SK-N-SH treated with all-trans-retinoic acid at 6 μM for 48 hours (cell line): ENCODE measurements at regions not wholly inside any gene's neighbourhood (a gene's known extent, or its start where the extent isn't known, plus 50 kb on each side); places are given as distances from the start of the nearest gene placed in this dataset.

ENCODE experiments used
- CREB5 ChIP-seq: fragments of 250-450 bp; sonication (Bioruptor Pico); IDR thresholded peaks from 2 replicates; pipeline ENCODE4 v1.5.1; 2020; ENCODE audit warnings: low read depth, mild to moderate bottlenecking, moderate library complexity
- CSDC2 ChIP-seq: fragments of 250-450 bp; sonication (Bioruptor Pico); IDR thresholded peaks from 2 replicates; pipeline ENCODE4 v1.5.0; 2020; ENCODE audit warnings: mild to moderate bottlenecking, moderate library complexity
- TCF4 ChIP-seq: fragments of 250-450 bp; sonication (Bioruptor Pico); IDR thresholded peaks from 2 replicates; pipeline ENCODE4 v1.8.0; 2021; ENCODE audit warnings: mild to moderate bottlenecking, moderate library complexity, borderline replicate concordance
- ZC3H10 ChIP-seq: fragments of 250-450 bp; sonication (Bioruptor Pico); IDR thresholded peaks from 2 replicates; pipeline ENCODE4 v1.5.1; 2021; ENCODE audit warnings: mild to moderate bottlenecking, moderate library complexity
- ZFP3 ChIP-seq: fragments of 250-450 bp; sonication (Bioruptor Pico); IDR thresholded peaks from 2 replicates; pipeline ENCODE4 v1.5.0; 2020; ENCODE audit warnings: mild to moderate bottlenecking, moderate library complexity
- ZFP30 ChIP-seq: fragments of 450-650 bp; formaldehyde crosslinking; IDR thresholded peaks from 2 replicates; pipeline ENCODE4 v1.5.0; 2022; ENCODE audit warnings: mild to moderate bottlenecking, moderate library complexity
- ZNF70 ChIP-seq: fragments of 450-650 bp; formaldehyde crosslinking; IDR thresholded peaks from 2 replicates; pipeline ENCODE4 v1.5.0; 2020; ENCODE audit warnings: mild to moderate bottlenecking, moderate library complexity
- TF ChIP-seq, protein P1 (sequence below): fragments of 250-450 bp; sonication (Bioruptor Pico); IDR thresholded peaks from 2 replicates; pipeline ENCODE4 v1.8.0; 2020; ENCODE audit warnings: mild to moderate bottlenecking, moderate library complexity, borderline replicate concordance
- TF ChIP-seq, protein P2 (sequence below): fragments of 250-450 bp; sonication (Bioruptor Pico); IDR thresholded peaks from 2 replicates; pipeline ENCODE4 v1.8.0; 2021; ENCODE audit warnings: low read depth, mild to moderate bottlenecking, moderate library complexity, borderline replicate concordance

DNA sequence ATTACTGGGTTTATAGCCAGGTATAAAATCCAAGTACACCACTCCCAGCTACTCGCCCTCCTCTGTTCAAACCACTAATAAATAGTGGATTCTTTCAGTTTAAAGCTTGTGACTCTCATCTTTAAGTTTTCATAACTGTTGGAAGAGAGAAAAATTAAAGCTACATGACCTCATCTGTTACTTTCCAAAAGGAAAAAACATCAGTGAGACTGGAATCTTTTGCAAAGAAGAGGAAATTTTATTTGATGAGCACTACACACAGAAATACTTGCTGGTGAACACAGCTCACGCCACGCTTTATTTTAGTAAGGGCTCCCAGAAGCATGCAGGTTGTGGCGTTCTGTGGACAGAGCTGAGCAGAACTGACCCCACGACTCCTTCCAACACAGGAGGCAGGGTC, 527.0 kb upstream of the MGMT start:
- no peak for TF ChIP-seq TCF4 (CRISPR knock-in tag)
- no peak for TF ChIP-seq CSDC2 (CRISPR knock-in tag)
- TF ChIP-seq ZFP30: no peak
- TF ChIP-seq, protein P1, sequence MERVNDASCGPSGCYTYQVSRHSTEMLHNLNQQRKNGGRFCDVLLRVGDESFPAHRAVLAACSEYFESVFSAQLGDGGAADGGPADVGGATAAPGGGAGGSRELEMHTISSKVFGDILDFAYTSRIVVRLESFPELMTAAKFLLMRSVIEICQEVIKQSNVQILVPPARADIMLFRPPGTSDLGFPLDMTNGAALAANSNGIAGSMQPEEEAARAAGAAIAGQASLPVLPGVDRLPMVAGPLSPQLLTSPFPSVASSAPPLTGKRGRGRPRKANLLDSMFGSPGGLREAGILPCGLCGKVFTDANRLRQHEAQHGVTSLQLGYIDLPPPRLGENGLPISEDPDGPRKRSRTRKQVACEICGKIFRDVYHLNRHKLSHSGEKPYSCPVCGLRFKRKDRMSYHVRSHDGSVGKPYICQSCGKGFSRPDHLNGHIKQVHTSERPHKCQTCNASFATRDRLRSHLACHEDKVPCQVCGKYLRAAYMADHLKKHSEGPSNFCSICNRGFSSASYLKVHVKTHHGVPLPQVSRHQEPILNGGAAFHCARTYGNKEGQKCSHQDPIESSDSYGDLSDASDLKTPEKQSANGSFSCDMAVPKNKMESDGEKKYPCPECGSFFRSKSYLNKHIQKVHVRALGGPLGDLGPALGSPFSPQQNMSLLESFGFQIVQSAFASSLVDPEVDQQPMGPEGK (CRISPR knock-in tag): no peak
- TF ChIP-seq, protein P2, sequence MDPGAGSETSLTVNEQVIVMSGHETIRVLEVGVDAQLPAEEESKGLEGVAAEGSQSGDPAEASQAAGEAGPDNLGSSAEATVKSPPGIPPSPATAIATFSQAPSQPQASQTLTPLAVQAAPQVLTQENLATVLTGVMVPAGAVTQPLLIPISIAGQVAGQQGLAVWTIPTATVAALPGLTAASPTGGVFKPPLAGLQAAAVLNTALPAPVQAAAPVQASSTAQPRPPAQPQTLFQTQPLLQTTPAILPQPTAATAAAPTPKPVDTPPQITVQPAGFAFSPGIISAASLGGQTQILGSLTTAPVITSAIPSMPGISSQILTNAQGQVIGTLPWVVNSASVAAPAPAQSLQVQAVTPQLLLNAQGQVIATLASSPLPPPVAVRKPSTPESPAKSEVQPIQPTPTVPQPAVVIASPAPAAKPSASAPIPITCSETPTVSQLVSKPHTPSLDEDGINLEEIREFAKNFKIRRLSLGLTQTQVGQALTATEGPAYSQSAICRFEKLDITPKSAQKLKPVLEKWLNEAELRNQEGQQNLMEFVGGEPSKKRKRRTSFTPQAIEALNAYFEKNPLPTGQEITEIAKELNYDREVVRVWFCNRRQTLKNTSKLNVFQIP (CRISPR knock-in tag): no peak
- TF ChIP-seq ZFP3: no peak
- no peak for TF ChIP-seq CREB5 (CRISPR knock-in tag)
- no peak for TF ChIP-seq ZNF70 (CRISPR knock-in tag)
- TF ChIP-seq ZC3H10: no peak
